ENCODE measurements at regions not wholly inside any gene's neighbourhood (a gene's known extent, or its start where the extent isn't known, plus 50 kb on each side); places are given as distances from the start of the nearest gene placed in this dataset.

DNA sequence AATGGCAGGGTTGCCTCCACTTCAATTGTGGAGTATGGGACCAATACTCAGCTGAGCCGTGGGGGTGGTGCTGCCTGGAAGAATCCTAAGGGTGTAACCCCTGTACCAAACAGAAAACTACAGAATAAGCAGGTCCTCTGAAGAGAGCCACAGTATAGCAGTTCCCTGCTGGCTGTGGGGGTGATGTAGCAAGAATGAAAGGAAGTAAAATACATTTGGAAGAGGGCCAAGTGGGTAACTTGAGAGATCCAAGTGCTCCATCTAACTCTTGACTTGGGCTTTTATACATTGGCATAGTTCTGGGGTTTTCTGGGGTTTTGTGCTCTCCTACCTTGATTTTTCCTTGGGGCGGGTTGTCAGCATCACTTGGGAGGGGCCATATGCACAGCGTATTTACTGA lies 341.4 kb downstream of the OTOL1 start (continued):
- TF ChIP-seq FOXP4 (CRISPR knock-in tag; IDR thresholded peaks at IDR 0.05) (no peak), ZNF136 (CRISPR knock-in tag; IDR thresholded peaks at IDR 0.05; ENCODE audit: low read depth) (no peak)

GRCh38 chr3:161848376-161848775 lies 351.8 kb downstream of the OTOL1 start:
- H3K27me3 ChIP-seq (ENCODE audit: control insufficient read depth in 1 of 2, insufficient read depth in 2 of 2, low read length in 2 of 2): no peaks in the 10 kb centered on the region
- in situ Hi-C loops (cut with HindIII; ENCODE audit: extremely low pct_ligation_motif_present, low pct_unique_long_range_greater_than_20kb): no loop called here
- H3K4me3 ChIP-seq (replicated peaks in 1 of 3; ENCODE audit: insufficient read depth in 1 of 3, low read depth in 2 of 3, low read length in 3 of 3): no peak overlapping the region
- no peaks in the 10 kb centered on the region for H3K79me2 ChIP-seq (ENCODE audit: insufficient read depth, low read length)
- H2AFZ ChIP-seq (ENCODE audit: low read length): no peak overlapping the region
- ATAC-seq (no peak), FAIRE-seq (no peak), DNase-seq (ENCODE audit: low spot score) (no peak)
- 0% methylated on average over 1 of the region's 1 CpG for WGBS (ENCODE audit: low lambda C conversion rate)
- BruUV-seq (replicated peaks): no TSS peak
- no peaks in the 10 kb centered on the region for H4K20me1 ChIP-seq (ENCODE audit: insufficient read depth, low read length)
- CTCF ChIA-PET (ENCODE audit: low intra/inter-chr PET ratio, low total read pairs): no interaction called here
- H3K27ac ChIP-seq (ENCODE audit: extremely low read length, insufficient read depth, low read length): no peak overlapping the region
- H3K4me1 ChIP-seq (ENCODE audit: insufficient read depth, low read length): no peaks in the 10 kb centered on the region
- H3K9me3 ChIP-seq (ENCODE audit: low read length): no peaks in the 10 kb centered on the region
- no peak overlapping the region for H3K4me2 ChIP-seq (ENCODE audit: low read depth, low read length)
- no peak overlapping the region for H3K9ac ChIP-seq (ENCODE audit: insufficient read depth, low read depth, low read length)
- no peaks in the 10 kb centered on the region for H3K36me3 ChIP-seq (replicated peaks in 1 of 2; ENCODE audit: control insufficient read depth in 1 of 2, insufficient read depth in 2 of 2, low read length in 2 of 2)
- POLR2A ChIA-PET: no interaction called here
- intact Hi-C loops (cut with micrococcal nuclease; ENCODE audit: unreplicated experiment): no loop called here
- TF ChIP-seq NAIF1 (CRISPR knock-in tag; IDR thresholded peaks at IDR 0.05; ENCODE audit: borderline replicate concordance) (no peak), ZBTB7B (CRISPR knock-in tag; IDR thresholded peaks at IDR 0.05) (no peak), NCOR1 (IDR thresholded peaks at IDR 0.05; ENCODE audit: borderline replicate concordance, low read length) (no peak), BCL6 (CRISPR knock-in tag; IDR thresholded peaks at IDR 0.05) (no peak), ZNF652 (CRISPR knock-in tag; IDR thresholded peaks at IDR 0.05; ENCODE audit: borderline replicate concordance, low read depth) (no peak), MED1 (CRISPR knock-in tag; IDR thresholded peaks at IDR 0.05) (no peak), ZIK1 (CRISPR knock-in tag; IDR thresholded peaks at IDR 0.05; ENCODE audit: borderline replicate concordance, low read depth) (no peak), U2AF1 (optimal IDR thresholded peaks at IDR 0.05; ENCODE audit: low read depth, low read length) (no peak), ZNF879 (CRISPR knock-in tag; IDR thresholded peaks at IDR 0.05) (no peak)
- TF ChIP-seq, protein P1, sequence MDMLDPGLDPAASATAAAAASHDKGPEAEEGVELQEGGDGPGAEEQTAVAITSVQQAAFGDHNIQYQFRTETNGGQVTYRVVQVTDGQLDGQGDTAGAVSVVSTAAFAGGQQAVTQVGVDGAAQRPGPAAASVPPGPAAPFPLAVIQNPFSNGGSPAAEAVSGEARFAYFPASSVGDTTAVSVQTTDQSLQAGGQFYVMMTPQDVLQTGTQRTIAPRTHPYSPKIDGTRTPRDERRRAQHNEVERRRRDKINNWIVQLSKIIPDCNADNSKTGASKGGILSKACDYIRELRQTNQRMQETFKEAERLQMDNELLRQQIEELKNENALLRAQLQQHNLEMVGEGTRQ (IDR thresholded peaks at IDR 0.05; ENCODE audit: low read depth, low read length): no peak
- TF ChIP-seq, protein P1 (CRISPR knock-in tag; IDR thresholded peaks at IDR 0.05; ENCODE audit: borderline replicate concordance): no peak
- TF ChIP-seq, protein P2, sequence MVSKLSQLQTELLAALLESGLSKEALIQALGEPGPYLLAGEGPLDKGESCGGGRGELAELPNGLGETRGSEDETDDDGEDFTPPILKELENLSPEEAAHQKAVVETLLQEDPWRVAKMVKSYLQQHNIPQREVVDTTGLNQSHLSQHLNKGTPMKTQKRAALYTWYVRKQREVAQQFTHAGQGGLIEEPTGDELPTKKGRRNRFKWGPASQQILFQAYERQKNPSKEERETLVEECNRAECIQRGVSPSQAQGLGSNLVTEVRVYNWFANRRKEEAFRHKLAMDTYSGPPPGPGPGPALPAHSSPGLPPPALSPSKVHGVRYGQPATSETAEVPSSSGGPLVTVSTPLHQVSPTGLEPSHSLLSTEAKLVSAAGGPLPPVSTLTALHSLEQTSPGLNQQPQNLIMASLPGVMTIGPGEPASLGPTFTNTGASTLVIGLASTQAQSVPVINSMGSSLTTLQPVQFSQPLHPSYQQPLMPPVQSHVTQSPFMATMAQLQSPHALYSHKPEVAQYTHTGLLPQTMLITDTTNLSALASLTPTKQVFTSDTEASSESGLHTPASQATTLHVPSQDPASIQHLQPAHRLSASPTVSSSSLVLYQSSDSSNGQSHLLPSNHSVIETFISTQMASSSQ (IDR thresholded peaks at IDR 0.05; ENCODE audit: low read depth): no peak
- TF ChIP-seq, protein P2 (CRISPR knock-in tag; IDR thresholded peaks at IDR 0.05; ENCODE audit: borderline replicate concordance): no peak
- TF ChIP-seq, protein P3, sequence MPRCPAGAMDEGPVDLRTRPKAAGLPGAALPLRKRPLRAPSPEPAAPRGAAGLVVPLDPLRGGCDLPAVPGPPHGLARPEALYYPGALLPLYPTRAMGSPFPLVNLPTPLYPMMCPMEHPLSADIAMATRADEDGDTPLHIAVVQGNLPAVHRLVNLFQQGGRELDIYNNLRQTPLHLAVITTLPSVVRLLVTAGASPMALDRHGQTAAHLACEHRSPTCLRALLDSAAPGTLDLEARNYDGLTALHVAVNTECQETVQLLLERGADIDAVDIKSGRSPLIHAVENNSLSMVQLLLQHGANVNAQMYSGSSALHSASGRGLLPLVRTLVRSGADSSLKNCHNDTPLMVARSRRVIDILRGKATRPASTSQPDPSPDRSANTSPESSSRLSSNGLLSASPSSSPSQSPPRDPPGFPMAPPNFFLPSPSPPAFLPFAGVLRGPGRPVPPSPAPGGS (CRISPR knock-in tag; IDR thresholded peaks at IDR 0.05): no peak

All from HepG2 (cell line).